ENCODE measurements at regions not wholly inside any gene's neighbourhood (a gene's known extent, or its start where the extent isn't known, plus 50 kb on each side); places are given as distances from the start of the nearest gene placed in this dataset.
A peak's percentile ranks its signal among the peaks of the same experiment; 100 is the strongest.

DNA sequence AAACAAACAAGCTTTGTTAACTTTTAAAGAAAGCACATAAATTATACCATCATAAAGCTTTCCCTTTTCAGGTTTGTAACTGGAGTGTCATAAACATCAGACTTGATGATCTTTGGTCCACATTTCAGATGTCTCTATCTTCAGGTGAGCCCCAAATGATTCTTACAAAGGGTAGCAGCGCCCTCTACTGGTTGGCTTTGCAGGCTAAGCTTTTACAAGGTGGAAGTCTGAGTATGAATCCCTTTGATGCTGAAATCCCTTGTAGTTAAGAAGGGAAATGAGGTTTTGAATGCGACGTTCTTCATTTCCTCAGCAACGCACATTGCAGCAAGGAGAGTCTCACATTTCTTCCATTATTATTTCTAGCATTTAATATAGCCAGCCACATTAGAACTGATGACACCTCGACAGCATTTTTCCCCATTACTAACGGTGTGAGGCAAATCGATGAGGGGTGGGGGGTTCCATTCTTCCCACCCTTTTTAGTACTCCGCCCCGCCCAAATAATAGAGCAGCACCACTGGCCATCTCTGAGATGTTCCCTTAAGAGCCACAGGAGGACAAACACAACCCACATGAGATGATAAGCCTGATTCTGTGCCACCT lies 126.3 kb upstream of the NT5E start:
- H3K9me3 ChIP-seq = no peaks in the 10 kb centered on the region
- H3K36me3 ChIP-seq = no peaks in the 10 kb centered on the region
- no peak overlapping the region for H3K9ac ChIP-seq (ENCODE audit: low read depth in 2 of 2, low read length in 2 of 2)
- no peaks in the 10 kb centered on the region for H3K27me3 ChIP-seq
- no peak overlapping the region for H3K4me3 ChIP-seq
- TF ChIP-seq, protein P1, sequence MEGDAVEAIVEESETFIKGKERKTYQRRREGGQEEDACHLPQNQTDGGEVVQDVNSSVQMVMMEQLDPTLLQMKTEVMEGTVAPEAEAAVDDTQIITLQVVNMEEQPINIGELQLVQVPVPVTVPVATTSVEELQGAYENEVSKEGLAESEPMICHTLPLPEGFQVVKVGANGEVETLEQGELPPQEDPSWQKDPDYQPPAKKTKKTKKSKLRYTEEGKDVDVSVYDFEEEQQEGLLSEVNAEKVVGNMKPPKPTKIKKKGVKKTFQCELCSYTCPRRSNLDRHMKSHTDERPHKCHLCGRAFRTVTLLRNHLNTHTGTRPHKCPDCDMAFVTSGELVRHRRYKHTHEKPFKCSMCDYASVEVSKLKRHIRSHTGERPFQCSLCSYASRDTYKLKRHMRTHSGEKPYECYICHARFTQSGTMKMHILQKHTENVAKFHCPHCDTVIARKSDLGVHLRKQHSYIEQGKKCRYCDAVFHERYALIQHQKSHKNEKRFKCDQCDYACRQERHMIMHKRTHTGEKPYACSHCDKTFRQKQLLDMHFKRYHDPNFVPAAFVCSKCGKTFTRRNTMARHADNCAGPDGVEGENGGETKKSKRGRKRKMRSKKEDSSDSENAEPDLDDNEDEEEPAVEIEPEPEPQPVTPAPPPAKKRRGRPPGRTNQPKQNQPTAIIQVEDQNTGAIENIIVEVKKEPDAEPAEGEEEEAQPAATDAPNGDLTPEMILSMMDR (IDR thresholded peaks at IDR 0.05) = peak; percentile 74
- peak; percentile 83 for DNase-seq
- no peak overlapping the region for H3K27ac ChIP-seq
- intact Hi-C loops (cut with DNase I) = loop anchor here (5.0 to 10.0 kb wide), 2 partner anchors 896 to 1709 kb away; no protein-coding TSS in a partner anchor
- H3K4me1 ChIP-seq = no peaks in the 10 kb centered on the region

DNA sequence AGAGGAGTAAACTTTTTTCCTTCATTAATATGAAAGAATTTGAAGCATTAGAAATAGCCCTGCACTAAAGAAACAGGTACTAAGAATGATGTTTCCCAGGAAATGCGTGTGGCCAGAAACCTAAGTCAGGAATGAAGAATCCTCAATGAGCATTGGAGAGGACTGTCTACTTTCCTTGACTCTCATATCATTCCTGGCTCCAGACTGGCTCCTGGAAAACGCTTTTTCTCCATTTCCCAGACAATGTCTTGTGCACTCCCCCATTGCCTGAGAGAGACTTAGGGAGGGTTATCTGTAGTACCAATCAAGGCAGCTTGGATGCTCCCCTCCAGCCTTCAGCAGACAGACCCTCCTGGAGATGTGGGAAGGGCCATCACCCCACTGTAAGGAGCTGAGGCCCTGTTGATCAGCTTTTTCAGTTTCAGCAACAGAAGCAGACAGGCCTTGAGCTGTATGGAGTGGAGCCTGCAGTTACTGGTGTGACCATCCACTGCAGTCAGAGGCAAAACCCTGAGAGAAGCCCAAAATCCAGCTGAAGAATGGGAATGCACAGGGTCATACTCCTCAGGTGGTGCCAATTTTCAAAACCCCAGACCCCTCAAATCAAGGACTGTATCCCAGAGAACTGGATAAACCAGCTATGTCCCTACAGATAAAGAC lies 127.3 kb upstream of the NT5E start:
- DNase-seq = no peak
- TF ChIP-seq, protein P1 (IDR thresholded peaks at IDR 0.05) = no peak
- H3K27ac ChIP-seq = no peak overlapping the region
- no peaks in the 10 kb centered on the region for H3K4me1 ChIP-seq
- H3K27me3 ChIP-seq = no peaks in the 10 kb centered on the region
- intact Hi-C loops (cut with DNase I) = loop anchor here (5.0 to 10.0 kb wide), 2 partner anchors 895 to 1708 kb away; no protein-coding TSS in a partner anchor
- H3K9me3 ChIP-seq = no peaks in the 10 kb centered on the region
- no peak overlapping the region for H3K4me3 ChIP-seq
- no peaks in the 10 kb centered on the region for H3K36me3 ChIP-seq
- H3K9ac ChIP-seq (ENCODE audit: low read depth in 2 of 2, low read length in 2 of 2) = no peak overlapping the region

DNA sequence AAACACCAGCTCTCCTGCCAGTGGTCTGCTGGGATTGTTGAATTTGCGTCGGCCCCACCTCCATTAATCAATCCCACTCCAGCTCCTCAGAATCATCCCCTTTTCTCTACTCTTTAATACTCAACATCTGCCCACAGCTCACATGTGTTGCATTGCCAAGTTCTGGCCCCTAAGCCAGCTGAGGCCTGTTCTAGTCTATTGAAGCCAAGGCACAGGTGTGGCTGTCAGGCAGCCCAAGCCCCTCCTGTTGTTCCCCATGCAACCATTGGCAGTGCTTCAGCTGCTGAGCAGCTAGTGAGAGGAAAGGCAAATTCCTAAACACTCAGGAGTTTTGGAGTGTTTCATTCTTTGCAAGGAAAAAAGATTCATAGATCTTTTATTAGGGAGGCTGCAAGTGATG lies 128.0 kb upstream of the NT5E start:
- TF ChIP-seq, protein P1 (IDR thresholded peaks at IDR 0.05) = no peak
- Histone ChIP-seq H3K36me3 (no peaks in the 10 kb centered on the region), H3K4me3 (no peak overlapping the region), H3K9me3 (no peaks in the 10 kb centered on the region), H3K4me1 (no peaks in the 10 kb centered on the region), H3K9ac (ENCODE audit: low read depth in 2 of 2, low read length in 2 of 2) (no peak overlapping the region), H3K27me3 (no peaks in the 10 kb centered on the region), H3K27ac (no peak overlapping the region)
- intact Hi-C loops (cut with DNase I) = loop anchor here (5.0 to 10.0 kb wide), 2 partner anchors 895 to 1707 kb away; no protein-coding TSS in a partner anchor
- DNase-seq = no peak

DNA sequence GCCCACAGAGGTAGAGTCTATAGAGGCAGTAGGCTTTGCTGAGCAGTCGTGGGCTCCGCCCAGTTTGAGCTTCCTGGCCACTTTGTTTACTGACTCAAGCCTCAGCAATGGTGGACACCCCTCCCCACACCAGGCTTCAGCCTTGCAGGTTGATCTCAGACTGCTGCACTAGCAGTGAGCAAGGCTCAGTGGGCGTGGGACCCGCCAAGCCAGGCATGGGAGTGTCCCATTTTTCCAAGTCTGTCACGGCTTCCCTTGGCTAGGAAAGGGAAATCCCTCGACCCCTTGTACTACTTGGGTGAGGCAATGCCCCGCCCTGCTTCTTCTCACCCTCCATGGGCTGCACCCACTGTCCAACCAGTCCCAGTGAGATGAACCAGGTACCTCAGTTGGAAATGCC lies 135.3 kb upstream of the NT5E start:
- H3K9me3 ChIP-seq = no peaks in the 10 kb centered on the region
- TF ChIP-seq, protein P1 (IDR thresholded peaks at IDR 0.05) = no peak
- H3K27ac ChIP-seq = no peak overlapping the region
- no peaks in the 10 kb centered on the region for H3K4me1 ChIP-seq
- H3K4me3 ChIP-seq = no peak overlapping the region
- no peak overlapping the region for H3K9ac ChIP-seq (ENCODE audit: low read depth in 2 of 2, low read length in 2 of 2)
- no peak for DNase-seq
- no peaks in the 10 kb centered on the region for H3K36me3 ChIP-seq
- intact Hi-C loops (cut with DNase I) = no loop called here
- H3K27me3 ChIP-seq = no peaks in the 10 kb centered on the region

DNA sequence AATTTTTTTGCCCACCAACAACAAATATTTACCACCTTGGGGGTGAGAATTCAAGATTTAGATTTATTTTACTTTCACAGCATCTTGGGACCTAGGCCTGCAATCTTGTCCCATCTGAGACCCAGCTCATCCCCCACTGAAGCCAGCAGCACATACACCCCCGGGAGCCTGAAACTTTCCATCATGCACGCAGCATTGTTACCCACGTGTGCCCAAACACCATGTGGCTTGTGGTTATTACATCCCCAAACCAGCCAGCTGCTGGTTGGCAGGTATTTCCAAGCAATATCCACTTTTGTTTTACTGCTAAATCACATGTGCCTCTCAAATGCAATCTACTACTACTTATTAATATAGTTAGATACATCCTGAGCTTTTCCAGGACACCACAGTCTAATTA lies 149.3 kb upstream of the NT5E start:
- Histone ChIP-seq H3K4me3 (no peak overlapping the region), H3K27me3 (no peaks in the 10 kb centered on the region), H3K9me3 (no peaks in the 10 kb centered on the region), H3K27ac (no peak overlapping the region), H3K4me1 (no peaks in the 10 kb centered on the region), H3K9ac (ENCODE audit: low read depth in 2 of 2, low read length in 2 of 2) (no peak overlapping the region), H3K36me3 (no peaks in the 10 kb centered on the region)
- no peak for DNase-seq
- TF ChIP-seq, protein P1 (IDR thresholded peaks at IDR 0.05) = no peak
- intact Hi-C loops (cut with DNase I) = no loop called here

Measured in colonic mucosa (tissue), 4 donors.